Mucosa of rectum (tissue), 2 donors: ENCODE measurements at regions not wholly inside any gene's neighbourhood (a gene's known extent, or its start where the extent isn't known, plus 50 kb on each side); places are given as distances from the start of the nearest gene placed in this dataset.

ENCODE experiments used
- H3K27ac ChIP-seq, 2 donors: one replicate each; pipeline ENCODE4 v1.7.0; 2013; ENCODE audit warnings: inconsistent platforms in 2 of 2, low read depth in 2 of 2, low read length in 2 of 2
- H3K27me3 ChIP-seq, 2 donors: one replicate each; pipeline ENCODE4 v1.7.0; 2013; ENCODE audit warnings: low read length in 2 of 2; ENCODE audit not compliant: control insufficient read depth in 2 of 2, insufficient read depth in 2 of 2
- H3K36me3 ChIP-seq, 2 donors: one replicate each; pipeline ENCODE4 v1.7.0; 2013; ENCODE audit warnings: low read length in 2 of 2; ENCODE audit not compliant: control insufficient read depth in 2 of 2, insufficient read depth in 2 of 2
- H3K4me1 ChIP-seq, 2 donors: one replicate each; pipeline ENCODE4 v1.7.0; 2013; ENCODE audit warnings: low read length in 2 of 2, mild to moderate bottlenecking in 1 of 2; ENCODE audit not compliant: control insufficient read depth in 2 of 2, insufficient read depth in 2 of 2
- H3K4me3 ChIP-seq, 2 donors: one replicate each; pipeline ENCODE4 v1.7.0; 2013; ENCODE audit warnings: low read length in 2 of 2
- H3K9ac ChIP-seq, 2 donors: one replicate each; pipeline ENCODE4 v1.7.0; 2013; ENCODE audit warnings: low read length in 2 of 2, low read depth in 1 of 2, mild to moderate bottlenecking in 1 of 2
- H3K9me3 ChIP-seq, 2 donors: one replicate each; pipeline ENCODE4 v1.7.0; 2013; ENCODE audit warnings: low read length in 2 of 2; ENCODE audit not compliant: control insufficient read depth in 2 of 2
- donor health status: healthy.
- donor health status: Normal muscosa, but diverticular disease.

- Histone ChIP-seq H3K36me3 (no peaks in the 10 kb centered on the region), H3K27me3 (no peaks in the 10 kb centered on the region), H3K9ac (no peak overlapping the region), H3K4me3 (no peak overlapping the region), H3K4me1 (peaks cover 0 to 13% of the 10 kb centered on the region in 2 donors), H3K9me3 (no peaks in the 10 kb centered on the region), H3K27ac (no peak overlapping the region)
These were observed 87.2 kb upstream of the CARD18 start for GRCh38 chr11:105226766-105227165.

- H3K4me3 ChIP-seq: no peak overlapping the region
- H3K27ac ChIP-seq: no peak overlapping the region
- H3K27me3 ChIP-seq: no peaks in the 10 kb centered on the region
- no peaks in the 10 kb centered on the region for H3K9me3 ChIP-seq
- peaks cover 0 to 12% of the 10 kb centered on the region in 2 donors for H3K4me1 ChIP-seq
- H3K36me3 ChIP-seq: no peaks in the 10 kb centered on the region
- H3K9ac ChIP-seq: no peak overlapping the region
These were observed 86.5 kb upstream of the CARD18 start for GRCh38 chr11:105226091-105226490.

- no peak overlapping the region for H3K4me3 ChIP-seq
- no peak overlapping the region for H3K9ac ChIP-seq
These were observed 85.1 kb upstream of the CARD18 start for GRCh38 chr11:105224482-105225253.

GRCh38 chr11:105220121-105220520 lies 80.6 kb upstream of the CARD18 start:
- no peaks in the 10 kb centered on the region for H3K9me3 ChIP-seq
- no peaks in the 10 kb centered on the region for H3K36me3 ChIP-seq
- no peaks in the 10 kb centered on the region for H3K27me3 ChIP-seq
- H3K4me1 ChIP-seq: no peaks in the 10 kb centered on the region
- H3K27ac ChIP-seq: no peak overlapping the region
- H3K9ac ChIP-seq: no peak overlapping the region
- no peak overlapping the region for H3K4me3 ChIP-seq

More at GRCh38 chr11:105224482-105225253, 85.1 kb upstream of the CARD18 start:
- no peaks in the 10 kb centered on the region for H3K9me3 ChIP-seq
- no peak overlapping the region for H3K27ac ChIP-seq
- no peaks in the 10 kb centered on the region for H3K36me3 ChIP-seq
- H3K4me1 ChIP-seq: no peaks in the 10 kb centered on the region
- no peaks in the 10 kb centered on the region for H3K27me3 ChIP-seq

GRCh38 chr11:105219670-105220069 lies 80.1 kb upstream of the CARD18 start:
- no peaks in the 10 kb centered on the region for H3K9me3 ChIP-seq
- H3K27ac ChIP-seq: no peak overlapping the region
- no peaks in the 10 kb centered on the region for H3K4me1 ChIP-seq
- H3K36me3 ChIP-seq: no peaks in the 10 kb centered on the region
- no peak overlapping the region for H3K9ac ChIP-seq
- no peak overlapping the region for H3K4me3 ChIP-seq
- H3K27me3 ChIP-seq: no peaks in the 10 kb centered on the region

- Histone ChIP-seq H3K9me3 (no peaks in the 10 kb centered on the region), H3K4me1 (no peaks in the 10 kb centered on the region), H3K27ac (no peak overlapping the region), H3K27me3 (no peaks in the 10 kb centered on the region), H3K4me3 (no peak overlapping the region), H3K36me3 (no peaks in the 10 kb centered on the region), H3K9ac (no peak overlapping the region)
These were observed 79.7 kb upstream of the CARD18 start for GRCh38 chr11:105219269-105219668.

- H3K36me3 ChIP-seq: no peaks in the 10 kb centered on the region
- H3K9ac ChIP-seq: no peak overlapping the region
- no peak overlapping the region for H3K27ac ChIP-seq
- H3K4me3 ChIP-seq: no peak overlapping the region
- no peaks in the 10 kb centered on the region for H3K27me3 ChIP-seq
- H3K4me1 ChIP-seq: no peaks in the 10 kb centered on the region
- H3K9me3 ChIP-seq: no peaks in the 10 kb centered on the region
These were observed 76.0 kb upstream of the CARD18 start for GRCh38 chr11:105215528-105215927.

- H3K27ac ChIP-seq: no peak overlapping the region
- H3K4me3 ChIP-seq: no peak overlapping the region
- no peak overlapping the region for H3K9ac ChIP-seq
- H3K27me3 ChIP-seq: no peaks in the 10 kb centered on the region
- no peaks in the 10 kb centered on the region for H3K4me1 ChIP-seq
- no peaks in the 10 kb centered on the region for H3K9me3 ChIP-seq
- no peaks in the 10 kb centered on the region for H3K36me3 ChIP-seq
These were observed 72.4 kb upstream of the CARD18 start for GRCh38 chr11:105211806-105212554.

GRCh38 chr11:105208019-105208418 lies 68.5 kb upstream of the CARD18 start:
- H3K27me3 ChIP-seq: no peaks in the 10 kb centered on the region
- H3K9ac ChIP-seq: no peak overlapping the region
- no peaks in the 10 kb centered on the region for H3K9me3 ChIP-seq
- no peak overlapping the region for H3K27ac ChIP-seq
- H3K4me3 ChIP-seq: no peak overlapping the region
- H3K36me3 ChIP-seq: no peaks in the 10 kb centered on the region
- peaks cover 0 to 11% of the 10 kb centered on the region in 2 donors for H3K4me1 ChIP-seq

GRCh38 chr11:105206633-105207032 lies 67.1 kb upstream of the CARD18 start:
- Histone ChIP-seq H3K4me3 (no peak overlapping the region), H3K36me3 (no peaks in the 10 kb centered on the region), H3K4me1 (peaks cover 8 to 23% of the 10 kb centered on the region in 2 donors), H3K27ac (no peak overlapping the region), H3K9me3 (no peaks in the 10 kb centered on the region), H3K9ac (no peak overlapping the region), H3K27me3 (no peaks in the 10 kb centered on the region)
